ENCODE measurements at regions not wholly inside any gene's neighbourhood (a gene's known extent, or its start where the extent isn't known, plus 50 kb on each side); places are given as distances from the start of the nearest gene placed in this dataset.

DNA sequence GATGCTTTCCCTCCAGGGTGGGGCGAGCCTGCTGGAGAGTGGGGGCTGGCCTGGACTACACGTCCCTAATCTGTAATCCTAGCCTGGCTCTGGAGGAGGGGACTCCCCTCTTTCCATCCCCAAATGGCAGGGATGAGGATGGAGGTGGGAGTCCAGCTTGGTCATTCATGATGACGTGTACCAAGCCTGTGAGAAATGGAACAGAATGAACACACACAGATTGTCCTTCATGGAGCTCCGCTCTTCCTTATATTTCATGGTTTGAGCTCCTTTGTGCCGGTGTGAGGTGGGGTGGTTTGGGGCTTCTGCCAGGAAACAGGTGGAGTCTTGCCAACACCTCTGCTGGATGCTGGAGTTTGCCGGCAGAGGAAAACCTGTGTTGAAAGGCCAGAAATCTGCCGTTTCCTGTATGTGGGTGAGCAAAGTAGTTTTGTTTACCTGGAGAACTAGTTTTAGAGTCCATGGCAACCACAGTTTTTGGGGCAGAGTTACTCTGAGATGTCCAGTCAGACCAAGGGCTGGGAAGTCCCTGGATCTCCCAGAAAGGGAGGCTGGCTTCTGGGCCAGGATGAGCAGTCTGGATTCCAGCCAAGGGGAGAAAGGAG, 417.6 kb upstream of the MEX3C start:
- TF ChIP-seq POLR2A (IDR thresholded peaks at IDR 0.05; ENCODE audit: low read length) (no peak), GATA1 (IDR thresholded peaks at IDR 0.05; ENCODE audit: low read depth, low read length) (no peak)
